T-helper 2 cell treated with Interferon-gamma antibody and Interleukin-4, amounts not matched to agents 100 ng/mL and 5 ng/mL, for 36 hours (primary cell): ENCODE measurements at regions not wholly inside any gene's neighbourhood (a gene's known extent, or its start where the extent isn't known, plus 50 kb on each side); places are given as distances from the start of the nearest gene placed in this dataset.

Source experiments
- intact Hi-C: fragments of 100-400 bp; cut with micrococcal nuclease; formaldehyde crosslinking; loops from one replicate; pipeline ENCODE4 v1.15.1; 2023

DNA sequence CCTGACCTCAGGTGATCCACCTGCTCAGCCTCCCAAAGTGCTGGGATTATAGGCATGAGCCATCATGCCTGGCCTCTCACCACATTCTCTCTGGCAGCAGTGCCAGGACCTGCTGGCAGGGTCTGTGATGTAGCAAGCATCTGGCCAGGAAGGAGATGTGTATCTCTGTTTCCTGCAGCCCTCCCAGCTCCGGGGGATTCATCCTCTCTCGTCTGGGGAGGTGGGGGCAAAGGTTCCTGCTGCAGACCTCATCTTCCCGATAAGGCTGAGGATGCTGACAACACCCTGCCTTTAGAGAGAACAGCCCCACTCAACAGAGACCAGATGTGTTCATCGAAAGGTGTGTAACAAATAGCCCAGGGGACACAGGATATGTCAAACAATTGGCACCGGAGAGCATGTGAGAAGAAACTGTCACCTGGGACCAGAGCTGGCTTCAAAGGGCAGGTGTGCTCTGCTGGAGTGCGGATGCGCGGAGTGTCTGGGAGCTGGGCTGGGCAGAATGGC, 54.8 kb upstream of the SEC14L1 start:
- intact Hi-C loops = loop anchor here (1.0 kb wide), 1 partner anchor 161 kb away; no protein-coding TSS in a partner anchor

DNA sequence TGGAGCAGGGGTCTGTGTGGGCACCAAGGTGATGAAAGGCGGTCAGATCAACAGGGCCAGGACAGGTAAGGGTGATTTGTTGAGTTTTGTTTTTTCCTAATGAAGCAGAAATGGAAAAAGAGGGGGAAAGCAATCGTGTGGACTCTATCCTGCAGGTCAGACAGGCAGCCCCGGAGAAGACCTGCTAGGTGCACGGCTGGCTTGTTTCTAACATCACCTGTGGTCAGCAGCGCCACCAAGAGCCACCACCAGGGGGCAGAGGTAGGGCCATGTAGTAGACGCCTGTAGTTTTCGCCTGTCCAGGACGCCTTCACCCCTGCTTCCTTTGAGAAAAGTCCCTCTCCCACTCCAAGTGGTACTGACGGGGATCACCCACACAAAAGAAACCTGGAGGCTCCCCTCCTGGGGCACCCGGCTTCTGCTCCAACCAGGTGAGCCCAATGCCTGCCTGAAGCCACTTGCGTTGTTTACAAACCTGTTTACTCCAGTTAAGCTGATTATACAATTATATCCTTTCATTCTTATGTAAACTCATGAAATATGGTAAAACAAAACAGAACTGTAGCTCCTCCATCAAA, 54.2 kb upstream of the SEC14L1 start:
- intact Hi-C loops = loop anchor here (1.0 kb wide), 1 partner anchor 161 kb away; no protein-coding TSS in a partner anchor

DNA sequence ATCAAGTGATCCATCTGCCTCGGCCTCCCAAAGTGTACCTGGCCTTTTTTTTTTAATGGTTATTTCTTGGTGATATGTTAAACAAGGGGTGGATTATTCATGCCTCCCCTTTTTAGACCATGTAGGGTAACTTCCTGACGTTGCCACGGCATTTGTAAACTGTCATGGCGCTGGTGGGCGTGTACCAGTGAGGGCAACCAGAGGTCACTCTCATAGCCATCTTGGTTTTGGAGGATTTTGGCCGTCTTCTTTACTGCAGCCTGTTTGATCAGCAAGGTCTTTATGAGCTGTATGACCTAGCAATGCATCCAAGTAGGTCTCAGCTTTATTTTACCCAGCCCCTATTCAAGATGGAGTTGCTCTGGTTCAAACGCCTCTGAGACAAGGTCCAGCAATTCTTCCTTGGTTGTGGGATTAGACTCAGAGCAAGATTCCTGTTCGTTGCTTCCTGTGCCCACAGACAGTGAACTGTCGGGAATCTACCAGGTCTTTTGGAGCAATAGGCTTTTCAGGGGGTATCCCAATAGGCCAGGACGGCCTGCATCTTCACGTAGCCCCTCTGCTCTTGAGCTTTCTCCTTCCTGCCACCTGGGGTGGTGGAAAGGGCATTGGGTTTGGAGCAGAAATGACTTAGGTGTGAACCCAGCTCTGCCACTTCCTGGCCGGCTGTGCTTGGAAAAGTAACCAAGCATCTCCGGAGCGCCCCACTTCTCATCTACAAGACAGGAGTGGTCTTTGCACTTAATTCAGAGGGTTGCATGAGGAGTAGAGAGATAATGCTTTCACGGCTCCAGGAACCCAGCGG, 52.9 kb upstream of the SEC14L1 start:
- intact Hi-C loops = loop anchor here (1.0 to 2.0 kb wide), 2 partner anchors 53 to 351 kb away; partner anchors contain the start of genes SEC14L1 and SRSF2

DNA sequence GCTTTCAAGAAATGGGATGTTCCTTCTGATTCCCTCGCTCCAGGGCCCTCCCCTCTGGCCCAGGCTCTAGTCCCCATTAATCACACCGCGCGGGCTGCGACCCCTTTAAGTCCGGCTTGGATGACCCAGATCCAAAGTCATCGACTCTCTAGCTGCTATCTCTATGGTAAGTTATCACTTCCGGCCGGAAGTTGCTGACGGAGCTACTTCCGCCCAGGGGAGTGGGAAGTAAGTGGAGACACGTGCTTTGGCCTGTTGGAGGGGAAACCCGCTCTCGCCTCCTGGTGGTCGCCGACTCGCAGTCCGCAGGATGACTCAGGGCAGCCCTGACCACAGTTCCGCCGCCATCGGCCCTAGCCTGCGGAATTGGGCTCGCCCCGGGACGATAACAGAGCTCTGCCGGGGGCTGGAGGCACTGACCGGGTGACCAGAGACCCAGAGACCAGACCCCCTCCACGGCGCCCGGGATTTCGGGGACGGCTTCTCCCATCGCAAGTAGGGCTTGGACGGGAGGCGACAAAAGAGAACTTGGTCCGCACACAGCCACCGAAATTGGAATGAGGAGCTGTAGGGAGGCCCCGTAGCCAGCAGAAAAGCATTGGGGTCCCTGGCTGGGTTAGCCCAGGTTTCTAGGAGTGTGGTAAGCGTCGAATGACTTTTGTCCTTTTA, 52.2 kb upstream of the SEC14L1 start:
- intact Hi-C loops = loop anchor here (1.0 to 2.0 kb wide), 2 partner anchors 52 to 351 kb away; partner anchors contain the start of genes SEC14L1 and SRSF2

DNA sequence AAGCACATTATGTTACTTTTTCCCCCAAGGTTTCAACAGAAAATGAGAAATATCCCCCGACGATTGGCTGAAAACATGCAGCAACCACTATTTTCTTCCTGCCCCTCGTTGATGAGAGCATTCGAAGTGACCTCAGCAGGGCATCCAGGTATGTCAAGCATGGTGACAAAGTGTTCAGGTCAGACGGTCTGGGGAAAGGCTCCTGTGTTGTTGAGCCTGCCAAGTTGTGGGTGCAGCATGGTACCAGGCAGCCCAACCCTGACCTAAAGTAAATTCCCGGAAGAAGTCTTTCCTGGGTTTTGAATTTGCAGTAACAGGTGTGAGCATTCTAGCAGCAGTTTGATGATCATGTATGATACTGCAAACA, 51.7 kb upstream of the SEC14L1 start:
- intact Hi-C loops = loop anchor here (2.0 kb wide), 1 partner anchor 52 kb away; the partner anchor contains the start of gene SEC14L1

DNA sequence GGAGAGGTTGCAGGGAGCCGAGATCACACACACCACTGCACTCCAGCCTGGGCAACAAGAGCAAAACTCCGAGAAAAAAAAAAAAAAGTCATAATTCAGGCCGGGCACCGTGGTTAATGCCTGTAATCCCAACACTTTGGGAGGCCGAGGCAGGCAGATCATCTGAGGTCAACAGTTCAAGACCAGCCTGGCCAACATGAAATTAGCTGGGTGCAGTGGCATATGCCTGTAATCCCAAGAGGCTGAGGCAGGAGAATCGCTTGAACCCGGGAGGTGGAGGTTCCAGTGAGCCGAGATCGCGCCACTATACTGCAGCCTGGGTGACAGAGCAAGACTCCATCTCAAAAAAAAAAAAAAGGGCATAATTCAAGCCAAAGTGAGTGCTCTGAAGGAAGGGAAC, 50.8 kb upstream of the SEC14L1 start:
- intact Hi-C loops = loop anchor here (2.0 kb wide), 1 partner anchor 51 kb away; the partner anchor contains the start of gene SEC14L1

DNA sequence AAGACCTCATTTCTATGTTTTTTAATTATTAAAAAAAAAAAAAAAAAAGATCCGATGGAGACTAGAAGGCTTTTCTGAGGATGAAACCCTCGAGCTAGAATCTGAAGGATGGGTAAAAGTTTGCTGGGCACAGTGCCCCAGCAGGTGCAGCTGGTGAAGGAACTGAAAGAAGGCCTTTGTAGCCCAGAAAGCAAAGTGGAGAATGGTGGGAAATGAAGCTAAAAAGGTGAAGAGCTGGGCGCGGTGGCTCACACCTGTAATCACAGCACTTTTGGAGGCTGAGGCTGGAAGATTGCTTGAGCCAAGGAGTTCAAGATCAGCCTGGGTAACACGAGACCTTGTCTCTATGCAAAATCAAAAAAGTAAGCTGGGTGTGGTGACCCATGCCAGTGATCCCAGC, 50.3 kb upstream of the SEC14L1 start:
- intact Hi-C loops = no loop called here
